ENCODE measurements at regions not wholly inside any gene's neighbourhood (a gene's known extent, or its start where the extent isn't known, plus 50 kb on each side); places are given as distances from the start of the nearest gene placed in this dataset.

DNA sequence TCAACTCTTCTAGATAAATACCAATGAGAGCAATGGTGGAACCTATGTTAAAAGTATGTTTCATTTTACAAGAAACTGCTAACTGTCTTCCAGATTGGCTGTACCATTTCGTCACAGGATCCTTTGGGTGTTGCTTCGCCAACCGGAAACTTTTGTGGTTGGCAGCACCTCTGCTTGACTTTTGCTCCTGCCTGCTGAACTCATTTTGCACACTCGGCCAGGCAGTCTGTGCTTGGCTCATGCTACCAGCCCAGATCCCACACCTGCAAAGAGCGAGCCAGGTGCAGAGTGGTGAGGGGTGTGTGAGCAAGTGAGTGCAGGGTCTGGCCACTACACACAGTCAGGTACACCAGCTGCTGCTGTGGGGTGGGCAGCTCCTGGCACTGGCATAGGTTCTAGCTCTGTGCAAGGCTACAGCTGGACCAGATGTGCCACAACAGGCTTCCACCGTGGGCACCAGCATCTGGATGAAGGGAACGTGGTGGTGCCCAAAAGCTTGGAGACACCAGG is 422.3 kb downstream of the PRR16 start:
- TF ChIP-seq, protein P1, sequence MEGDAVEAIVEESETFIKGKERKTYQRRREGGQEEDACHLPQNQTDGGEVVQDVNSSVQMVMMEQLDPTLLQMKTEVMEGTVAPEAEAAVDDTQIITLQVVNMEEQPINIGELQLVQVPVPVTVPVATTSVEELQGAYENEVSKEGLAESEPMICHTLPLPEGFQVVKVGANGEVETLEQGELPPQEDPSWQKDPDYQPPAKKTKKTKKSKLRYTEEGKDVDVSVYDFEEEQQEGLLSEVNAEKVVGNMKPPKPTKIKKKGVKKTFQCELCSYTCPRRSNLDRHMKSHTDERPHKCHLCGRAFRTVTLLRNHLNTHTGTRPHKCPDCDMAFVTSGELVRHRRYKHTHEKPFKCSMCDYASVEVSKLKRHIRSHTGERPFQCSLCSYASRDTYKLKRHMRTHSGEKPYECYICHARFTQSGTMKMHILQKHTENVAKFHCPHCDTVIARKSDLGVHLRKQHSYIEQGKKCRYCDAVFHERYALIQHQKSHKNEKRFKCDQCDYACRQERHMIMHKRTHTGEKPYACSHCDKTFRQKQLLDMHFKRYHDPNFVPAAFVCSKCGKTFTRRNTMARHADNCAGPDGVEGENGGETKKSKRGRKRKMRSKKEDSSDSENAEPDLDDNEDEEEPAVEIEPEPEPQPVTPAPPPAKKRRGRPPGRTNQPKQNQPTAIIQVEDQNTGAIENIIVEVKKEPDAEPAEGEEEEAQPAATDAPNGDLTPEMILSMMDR (IDR thresholded peaks at IDR 0.05) = no peak
- TF ChIP-seq POLR2A (IDR thresholded peaks at IDR 0.05) = no peak

All from heart left ventricle (tissue), 13 donors.